ENCODE measurements at regions not wholly inside any gene's neighbourhood (a gene's known extent, or its start where the extent isn't known, plus 50 kb on each side); places are given as distances from the start of the nearest gene placed in this dataset.
"Not testable (repeated sequence)": the region's sequence is repeated elsewhere in the genome, so short reads cannot be mapped to it uniquely, and the experiment has no call there.

DNA sequence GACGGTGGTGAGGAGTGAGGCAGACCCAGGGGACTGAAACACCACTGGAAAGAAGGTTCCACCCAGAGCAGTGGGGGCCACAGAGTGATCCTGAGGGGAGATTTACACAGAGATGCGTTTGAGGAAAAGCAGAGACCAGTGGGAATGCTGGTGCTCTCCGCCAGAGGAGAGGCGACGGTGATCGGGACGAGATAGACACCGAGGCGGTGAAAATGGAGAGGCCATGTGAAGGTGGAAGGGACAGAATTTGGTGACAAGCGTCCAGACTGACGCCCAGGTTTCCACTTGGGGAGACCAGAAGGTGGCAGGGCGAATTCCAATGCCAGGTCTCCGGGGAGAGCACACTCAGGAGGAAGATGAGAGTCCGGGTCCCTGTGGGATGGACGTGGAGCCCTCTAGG, 374.8 kb downstream of the CNTNAP3B start:
- not testable (repeated sequence) for DNase-seq

DNA sequence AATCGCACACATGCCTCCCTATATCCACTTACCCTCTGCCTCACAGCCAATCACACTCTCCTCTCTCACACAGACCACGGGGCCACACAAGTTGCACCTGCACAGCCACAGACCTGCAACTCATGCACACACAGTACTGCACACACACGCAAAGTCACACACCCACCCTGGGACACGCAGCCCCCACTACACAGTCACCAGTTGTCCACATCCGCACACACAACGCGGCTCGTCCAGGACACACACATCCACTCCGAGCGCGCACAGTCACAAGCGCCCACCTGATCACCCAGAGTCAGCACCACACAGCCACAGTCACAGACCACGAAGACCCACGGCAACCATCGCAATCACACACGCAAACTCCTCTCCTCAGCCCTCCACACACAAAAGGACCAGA, 387.3 kb downstream of the CNTNAP3B start:
- DNase-seq = not testable (repeated sequence)

DNA sequence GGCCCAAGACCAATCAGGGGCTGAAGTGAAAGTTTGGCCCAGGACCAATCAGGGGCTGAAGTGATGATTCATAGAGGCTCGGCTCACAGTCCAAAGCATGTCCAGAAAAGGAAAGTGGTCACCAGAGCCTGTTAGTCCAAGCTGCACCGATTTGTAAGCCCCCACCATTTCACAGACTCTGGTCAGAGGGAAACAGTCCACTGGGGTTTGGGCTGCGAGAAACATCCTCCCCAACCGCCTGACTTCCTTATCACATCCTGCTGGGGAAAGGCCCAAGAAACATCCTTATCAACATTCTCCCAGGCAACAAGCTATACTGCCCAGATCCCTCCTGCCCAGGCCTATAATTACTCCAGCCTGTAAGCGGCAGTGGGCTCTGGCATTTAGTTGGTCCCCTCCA, 388.1 kb downstream of the CNTNAP3B start:
- DNase-seq = not testable (repeated sequence)

DNA sequence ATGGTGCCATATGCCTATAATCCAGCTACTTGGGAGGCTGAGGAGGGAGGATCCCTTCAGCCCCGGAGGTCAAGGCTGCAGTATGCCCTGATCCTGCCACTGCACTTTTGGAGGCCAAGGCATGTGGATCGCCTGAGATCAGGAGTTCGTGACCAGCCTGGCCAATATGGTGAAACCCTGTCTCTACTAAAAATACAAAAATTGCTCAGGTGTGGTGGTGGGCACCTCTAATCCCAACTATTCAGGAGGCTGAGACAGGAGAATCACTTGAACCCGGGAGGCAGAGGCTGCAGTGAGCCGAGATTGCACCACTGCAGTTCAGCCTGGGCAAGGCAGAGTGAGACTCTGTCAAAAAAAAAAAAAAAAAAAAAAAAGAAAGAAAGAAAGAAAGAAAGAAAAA, 390.5 kb downstream of the CNTNAP3B start:
- DNase-seq = not testable (repeated sequence)

DNA sequence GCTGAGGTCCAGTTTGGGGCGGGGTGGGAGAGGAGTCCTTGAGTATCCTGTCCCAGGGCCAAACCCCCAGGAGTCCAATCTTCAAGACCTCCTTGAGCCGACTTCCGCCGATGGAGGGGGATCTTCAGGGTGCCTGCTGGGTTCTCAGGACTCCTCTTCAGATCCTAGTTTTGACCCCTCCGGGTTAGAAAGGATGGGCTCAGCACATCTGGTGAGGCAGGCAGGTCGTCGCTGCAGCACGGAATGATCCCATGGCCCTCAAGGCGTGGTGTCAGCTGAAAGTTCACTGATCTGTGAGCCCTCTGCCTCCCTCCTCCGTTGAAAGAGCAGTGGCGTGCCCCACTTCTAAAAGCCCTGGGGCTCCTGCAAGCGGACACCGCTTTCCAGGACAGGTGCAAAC, 430.0 kb downstream of the CNTNAP3B start:
- not testable (repeated sequence) for DNase-seq

DNA sequence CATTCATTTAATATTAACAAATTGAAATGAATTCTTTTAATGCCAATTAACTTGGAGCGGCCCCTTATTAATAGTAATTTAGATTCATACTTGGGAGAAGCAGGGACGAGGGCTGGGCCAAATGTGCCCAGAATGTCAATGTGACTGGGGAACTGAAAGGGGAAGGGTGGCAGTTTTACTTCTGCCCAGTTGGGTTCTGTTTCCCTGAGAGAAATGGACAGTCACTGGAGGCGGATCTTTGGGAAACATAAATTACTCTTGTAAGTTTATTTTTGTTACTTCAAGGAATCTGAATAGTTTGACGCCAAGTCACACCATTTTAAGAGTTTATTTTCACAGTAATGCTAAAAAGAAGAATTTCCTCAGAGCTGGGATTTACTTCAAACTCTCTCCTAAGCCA, 432.1 kb downstream of the CNTNAP3B start:
- not testable (repeated sequence) for DNase-seq

DNA sequence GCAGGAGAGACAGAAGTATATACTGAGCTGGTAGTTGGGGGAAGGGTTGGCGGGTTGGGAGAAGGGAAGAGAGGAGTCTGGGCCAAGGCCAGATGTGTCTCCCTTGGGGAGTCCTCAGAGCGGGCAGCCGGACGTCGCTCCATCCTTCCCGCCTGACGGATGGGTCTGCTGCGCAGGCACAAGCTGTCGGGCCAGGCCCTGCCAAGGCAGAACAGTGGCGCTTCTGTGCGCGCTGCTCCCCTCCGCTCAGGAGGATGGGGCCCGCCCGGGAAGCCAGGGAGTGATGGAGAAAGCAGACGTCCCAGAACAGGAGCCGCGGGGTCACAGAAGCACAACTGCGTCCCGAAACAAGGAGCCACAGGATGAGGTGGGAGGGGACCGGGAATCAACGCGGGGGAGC, 449.9 kb downstream of the CNTNAP3B start:
- DNase-seq = not testable (repeated sequence)

DNA sequence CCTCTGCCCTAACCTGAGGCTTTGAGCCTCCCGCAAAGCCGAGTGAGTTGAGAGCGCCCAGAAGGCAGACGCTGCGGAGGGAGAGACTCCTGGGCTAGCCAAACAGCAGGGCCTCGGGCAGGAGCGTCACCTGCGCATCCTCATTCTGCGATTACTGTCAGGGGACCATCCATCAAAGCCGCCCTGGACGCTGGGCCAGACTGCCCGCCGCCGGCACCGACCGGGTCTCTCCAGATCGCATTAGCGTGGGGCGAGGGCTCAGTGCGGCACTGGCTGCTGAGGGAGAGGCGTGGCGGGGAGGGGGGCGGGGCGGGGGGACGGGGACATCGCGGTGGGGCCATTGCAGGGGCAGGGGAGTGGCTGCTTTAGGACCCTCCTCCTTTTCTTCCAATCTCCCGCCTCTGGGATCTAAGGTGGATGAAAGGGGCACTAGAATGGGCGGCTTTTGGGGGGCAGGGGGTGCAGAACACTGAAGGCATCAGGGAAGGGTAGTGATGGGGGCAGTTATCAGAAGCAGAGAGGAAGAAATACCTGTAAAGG, 465.7 kb downstream of the CNTNAP3B start:
- not testable (repeated sequence) for DNase-seq

DNA sequence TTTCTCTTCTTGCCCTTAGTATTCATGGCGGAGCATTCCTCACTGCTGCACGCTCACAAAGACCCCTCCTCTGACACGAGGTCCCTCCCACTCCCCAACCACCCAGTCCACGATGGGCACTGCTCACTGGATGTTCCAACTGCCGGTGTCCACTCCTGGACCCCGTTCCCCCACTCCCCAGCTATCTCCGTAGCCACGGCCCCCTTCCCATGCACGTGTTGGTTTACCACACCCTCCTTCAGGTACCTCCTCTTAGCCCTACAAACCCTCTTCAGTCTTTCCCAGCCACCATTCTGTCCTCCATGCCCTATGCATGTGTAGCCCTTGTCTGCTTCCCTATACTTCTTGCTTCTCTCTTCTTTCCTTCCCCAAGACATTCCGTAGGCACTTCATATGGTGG, 469.6 kb upstream of the ZNG1F start:
- not testable (repeated sequence) for DNase-seq

DNA sequence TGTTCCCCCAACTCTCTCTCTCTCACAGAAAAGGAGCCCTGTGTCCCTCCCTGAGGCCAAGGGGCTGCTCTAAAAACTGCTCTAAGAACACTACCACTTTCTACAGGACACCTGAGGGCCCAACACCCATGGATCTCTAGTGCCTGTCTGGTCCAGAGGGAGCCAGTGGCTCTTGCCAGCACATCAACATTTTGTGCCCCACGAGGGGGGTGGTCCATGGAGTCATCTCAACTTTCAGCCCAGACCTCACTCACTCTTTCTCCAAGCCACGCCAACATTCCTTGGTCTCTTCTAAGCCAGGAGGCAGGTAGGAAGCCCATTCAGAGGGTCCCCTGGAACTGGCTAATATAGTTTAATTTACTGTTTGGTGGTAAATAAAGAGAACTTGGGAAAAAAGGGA, 469.0 kb upstream of the ZNG1F start:
- not testable (repeated sequence) for DNase-seq

DNA sequence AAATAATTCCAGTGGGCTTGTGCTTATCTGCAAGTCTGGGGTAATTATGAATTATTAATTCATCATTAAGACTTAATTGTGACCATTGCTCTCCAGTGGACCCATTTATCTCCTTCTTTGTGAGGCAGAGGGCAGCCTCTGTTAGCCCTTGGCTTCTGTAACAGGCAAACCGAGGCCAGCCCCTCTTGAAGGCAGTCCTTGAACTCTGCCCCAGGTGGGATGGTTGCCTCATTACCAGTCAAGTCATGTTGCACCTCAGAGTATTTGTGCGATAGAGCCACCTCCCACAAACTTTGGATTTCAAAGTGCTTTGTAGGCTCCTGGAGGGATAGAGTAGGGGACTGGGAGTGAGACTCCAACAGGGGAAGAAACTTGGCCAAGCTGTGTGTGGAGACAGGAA, 468.0 kb upstream of the ZNG1F start:
- DNase-seq = not testable (repeated sequence)

DNA sequence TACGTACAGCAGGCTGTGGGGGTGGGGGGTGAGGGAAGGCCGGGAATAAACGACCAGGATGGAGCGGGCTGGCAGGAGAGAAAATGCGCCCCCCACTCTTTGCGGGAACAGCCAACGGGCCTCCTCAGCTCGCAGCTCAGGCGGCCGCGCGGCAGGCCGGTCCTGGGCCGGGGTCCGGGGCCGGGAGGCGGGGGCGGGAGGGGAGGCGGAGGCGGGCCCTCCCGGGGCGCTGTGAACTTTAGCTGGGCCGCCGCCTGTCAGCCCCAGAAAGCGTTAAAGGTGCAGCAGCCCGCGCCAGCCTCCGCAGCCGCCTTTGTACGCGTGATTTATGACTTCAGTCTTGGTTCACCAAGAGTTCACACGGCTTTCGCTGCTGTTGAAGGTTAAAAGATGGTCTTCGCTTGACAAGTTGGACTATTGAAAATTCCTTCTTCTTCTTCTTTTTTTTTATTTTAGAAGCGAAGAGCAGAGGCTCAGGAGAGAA, 466.0 kb upstream of the ZNG1F start:
- DNase-seq = not testable (repeated sequence)

DNA sequence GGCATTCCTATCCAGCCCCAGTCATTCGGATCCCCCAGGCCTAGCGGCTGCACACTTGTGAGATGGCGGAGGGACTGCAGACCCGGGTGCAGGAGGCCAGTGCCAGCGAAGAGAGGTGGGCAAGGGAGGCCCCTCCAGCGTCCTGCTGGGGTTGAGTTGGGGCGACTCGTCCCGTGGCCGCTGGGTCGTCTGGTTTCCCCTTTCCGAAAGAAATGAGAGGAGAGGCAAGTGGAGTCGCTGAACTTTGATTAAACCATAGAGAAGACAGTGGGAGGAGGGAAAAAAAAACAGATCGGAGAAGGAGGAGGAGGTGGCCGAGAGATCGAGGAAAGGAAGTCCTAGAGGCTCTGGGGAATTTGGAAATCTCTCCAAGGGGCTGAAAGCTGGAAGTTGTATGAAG, 465.2 kb upstream of the ZNG1F start:
- not testable (repeated sequence) for DNase-seq

DNA sequence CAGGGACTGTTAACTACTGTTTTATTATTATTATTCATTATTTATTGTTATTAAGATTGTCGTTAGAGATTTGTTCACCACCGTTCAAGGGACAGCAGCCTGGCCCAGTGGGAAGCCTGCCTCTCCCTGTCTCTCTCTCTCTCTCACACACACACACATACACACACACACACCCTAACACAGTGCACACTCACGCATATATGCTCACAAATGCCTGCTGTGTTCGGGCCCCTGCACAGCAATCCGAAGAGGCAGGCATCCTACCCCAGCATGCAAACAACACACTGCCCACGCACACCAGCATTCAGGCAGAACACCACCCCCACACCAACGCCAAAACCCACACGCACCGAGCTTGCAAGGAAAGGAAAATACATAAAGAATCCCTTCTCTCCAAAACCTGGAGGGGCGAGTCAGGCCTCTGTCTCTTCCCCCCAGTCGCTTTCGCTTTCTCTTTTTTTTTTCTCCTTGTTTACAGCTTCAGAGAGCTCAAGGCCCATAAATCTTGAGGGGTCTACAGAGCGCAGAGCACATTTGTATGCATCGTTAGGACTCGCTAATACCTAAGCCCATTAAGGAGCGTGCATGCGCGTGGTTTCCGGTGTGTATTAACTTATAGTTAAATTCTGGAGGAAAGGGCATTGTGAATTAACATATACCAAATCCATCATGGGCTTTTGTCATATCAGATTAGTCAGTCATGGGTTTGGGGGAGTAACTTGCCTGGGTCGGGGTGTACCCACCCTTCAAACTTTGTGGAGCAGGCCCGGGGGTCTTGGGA, 464.6 kb upstream of the ZNG1F start:
- not testable (repeated sequence) for DNase-seq

DNA sequence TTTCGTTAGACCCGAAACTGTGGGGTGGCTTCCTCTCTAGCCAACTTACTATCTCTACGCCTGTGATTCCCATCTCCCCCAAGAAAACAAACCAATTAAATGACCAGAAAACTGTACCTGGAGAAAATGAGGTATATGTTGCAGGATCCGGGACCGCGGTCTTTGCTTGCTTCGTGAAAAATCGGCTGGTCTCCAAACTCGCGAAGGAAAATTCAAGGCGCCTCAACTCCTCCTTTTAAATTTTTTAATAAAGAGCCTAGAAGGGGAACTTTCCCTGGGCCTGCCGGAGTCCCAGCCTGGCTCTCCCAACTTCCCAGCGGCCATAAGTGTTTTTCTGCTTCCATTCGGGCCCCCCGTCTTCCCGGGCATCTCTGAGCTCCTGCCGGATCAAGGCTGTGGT, 463.7 kb upstream of the ZNG1F start:
- DNase-seq = not testable (repeated sequence)

DNA sequence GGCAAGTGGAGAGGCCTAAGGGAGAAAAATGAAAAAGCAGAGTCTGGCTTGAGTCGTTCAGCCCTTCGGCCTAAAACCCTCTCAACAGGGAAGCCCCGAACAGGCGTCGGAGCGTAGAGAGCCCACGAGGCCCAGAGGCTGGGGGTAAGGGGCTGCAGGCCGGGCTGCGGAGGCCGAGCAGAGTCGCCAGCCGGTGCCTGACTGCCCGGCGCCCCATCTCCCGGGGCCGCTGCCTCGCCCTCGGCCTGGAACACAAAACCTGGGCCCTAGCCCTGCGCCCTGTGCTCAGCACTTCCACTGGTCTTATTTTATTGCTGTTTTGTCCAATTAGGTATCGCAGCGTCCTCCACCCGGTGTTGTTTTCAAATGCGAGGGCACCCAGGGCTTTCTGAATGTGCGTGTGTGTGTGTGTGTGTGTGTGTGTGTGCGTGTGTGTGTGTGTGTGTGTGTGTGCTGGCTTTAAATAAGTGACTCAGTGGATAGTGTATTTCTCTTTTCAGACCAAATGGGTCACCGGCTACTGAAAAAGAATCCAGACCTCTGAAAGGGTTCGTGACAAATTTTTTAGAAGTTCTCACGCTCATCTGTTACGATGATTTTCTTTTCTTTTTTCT, 463.1 kb upstream of the ZNG1F start:
- not testable (repeated sequence) for DNase-seq

DNA sequence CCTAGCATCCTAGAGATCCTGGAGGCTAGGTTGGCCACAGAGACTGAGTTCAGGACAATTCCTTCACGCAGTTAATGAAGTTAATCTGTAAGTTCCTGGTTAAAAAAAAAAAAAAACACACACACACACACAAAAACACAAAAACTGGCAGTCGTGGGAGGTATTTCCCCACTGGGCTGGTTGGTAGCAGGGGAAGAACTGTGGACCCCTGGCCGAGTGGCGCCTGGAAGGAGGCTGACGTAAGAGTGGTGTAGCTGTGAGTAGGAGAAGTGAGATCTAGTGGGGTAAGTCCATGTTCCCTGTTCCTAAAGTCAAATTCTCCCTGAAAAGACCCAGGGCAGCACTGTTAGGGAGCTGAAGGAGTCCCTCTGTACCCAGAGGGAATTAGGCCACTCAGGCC, 461.0 kb upstream of the ZNG1F start:
- DNase-seq = not testable (repeated sequence)

DNA sequence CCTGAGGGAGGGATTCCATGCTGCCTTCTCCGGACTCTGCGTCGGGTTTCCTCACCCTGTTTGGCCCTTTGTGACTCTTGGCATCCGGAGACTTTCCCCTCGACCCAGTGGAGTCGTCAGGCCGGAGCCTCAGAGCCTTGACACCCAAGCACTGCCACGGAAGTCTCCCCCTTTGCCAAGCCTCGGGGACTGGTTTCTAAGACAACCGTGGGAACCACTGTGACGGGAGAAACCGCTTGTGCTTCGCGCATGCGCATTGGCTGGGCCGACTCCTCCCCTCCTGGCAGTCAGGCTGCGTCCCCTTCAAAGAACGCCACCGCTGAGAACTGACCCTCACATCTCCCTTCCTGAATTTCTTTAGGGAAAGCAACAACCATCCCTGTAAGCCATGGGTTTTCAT, 459.4 kb upstream of the ZNG1F start:
- not testable (repeated sequence) for DNase-seq

DNA sequence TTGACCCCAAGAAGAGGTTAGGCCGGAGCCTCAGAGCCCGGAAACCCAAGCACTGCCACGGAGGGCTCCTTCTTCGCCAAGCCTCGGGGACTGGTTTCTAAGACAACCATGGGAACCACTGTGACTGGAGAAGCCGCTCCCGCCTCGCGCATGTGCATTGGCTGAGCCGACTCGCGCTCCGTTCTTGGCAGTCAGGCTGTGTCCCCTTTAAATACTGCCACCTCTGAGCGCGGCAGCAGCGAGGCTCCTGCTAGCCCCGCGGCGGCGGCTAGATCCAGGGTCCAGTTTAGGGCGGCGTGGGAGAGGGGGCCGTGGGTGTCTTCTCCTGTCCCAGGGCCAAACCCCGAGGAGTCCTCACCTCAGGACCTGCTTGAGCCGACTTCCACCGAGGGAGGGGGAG, 457.1 kb upstream of the ZNG1F start:
- DNase-seq = not testable (repeated sequence)

DNA sequence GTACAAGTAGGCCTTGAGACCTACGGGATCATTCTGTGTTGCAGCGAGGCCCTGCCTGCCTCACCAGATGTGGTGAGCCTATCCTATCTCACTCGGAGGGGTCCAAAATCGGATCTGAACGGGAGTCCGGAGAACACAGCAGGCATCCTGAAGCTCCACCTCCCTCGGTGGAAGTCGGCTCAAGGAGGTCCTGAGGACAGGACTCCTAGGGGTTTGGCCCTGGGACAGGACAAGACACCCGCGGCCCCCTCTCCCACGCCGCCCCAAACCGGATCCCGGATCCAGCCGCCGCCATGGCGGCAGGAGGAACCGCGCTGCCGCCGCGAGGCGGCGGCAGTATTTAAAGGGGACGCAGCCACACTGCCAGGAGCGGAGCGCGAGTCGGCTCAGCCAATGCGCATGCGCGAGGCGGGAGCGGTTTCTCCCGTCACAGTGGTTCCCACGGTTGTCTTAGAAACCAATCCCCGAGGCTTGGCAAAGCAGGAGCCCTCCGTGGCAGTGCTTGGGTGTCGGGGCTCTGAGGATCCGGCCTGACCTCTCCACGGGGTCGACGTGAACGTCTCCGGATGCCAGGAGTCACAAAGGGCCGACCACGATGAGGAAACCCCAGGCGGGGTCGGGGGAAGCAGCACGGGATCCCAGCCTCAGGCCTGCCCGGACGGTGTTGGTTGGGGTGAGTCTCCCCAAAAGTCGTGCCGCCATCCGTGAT, 454.6 kb upstream of the ZNG1F start:
- DNase-seq = peak; percentile 51

DNA sequence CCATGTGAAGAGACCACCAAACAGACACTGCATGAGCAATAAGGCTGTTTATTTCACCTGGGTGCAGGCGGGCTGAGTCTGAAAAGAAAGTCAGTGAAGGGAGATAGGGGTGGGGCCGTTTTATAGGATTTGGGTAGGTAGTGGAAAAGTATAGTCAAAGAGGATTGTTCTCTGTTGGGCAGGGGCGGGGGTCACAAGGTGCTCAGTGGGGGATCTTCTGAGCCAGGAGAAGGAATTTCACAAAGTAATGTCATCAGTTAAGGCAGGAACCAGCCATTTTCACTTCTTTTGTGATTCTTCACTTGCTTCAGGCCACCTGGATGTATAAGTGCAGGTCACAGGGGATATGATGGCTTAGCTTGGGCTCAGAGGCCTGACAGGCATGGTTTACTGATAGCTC, 444.6 kb upstream of the ZNG1F start:
- not testable (repeated sequence) for DNase-seq

DNA sequence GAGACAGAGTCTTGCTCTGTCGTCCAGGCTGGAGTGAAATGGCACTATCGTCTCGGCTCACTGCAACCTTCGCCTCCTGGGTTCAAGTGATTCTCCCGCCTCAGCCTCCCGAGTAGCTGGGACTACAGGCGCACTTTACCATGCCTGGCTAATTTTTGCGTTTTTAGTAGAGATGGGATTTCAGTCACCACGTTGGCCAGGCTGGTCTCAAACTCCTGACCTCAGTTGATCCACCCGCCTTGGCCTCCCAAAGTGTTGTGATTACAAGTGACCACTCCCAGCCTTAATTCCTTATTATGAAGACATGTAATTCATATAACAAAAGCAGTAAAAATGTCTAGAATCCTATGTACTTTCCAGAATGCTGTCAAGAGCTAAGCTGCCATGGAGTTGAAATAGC, 434.5 kb upstream of the ZNG1F start:
- not testable (repeated sequence) for DNase-seq

DNA sequence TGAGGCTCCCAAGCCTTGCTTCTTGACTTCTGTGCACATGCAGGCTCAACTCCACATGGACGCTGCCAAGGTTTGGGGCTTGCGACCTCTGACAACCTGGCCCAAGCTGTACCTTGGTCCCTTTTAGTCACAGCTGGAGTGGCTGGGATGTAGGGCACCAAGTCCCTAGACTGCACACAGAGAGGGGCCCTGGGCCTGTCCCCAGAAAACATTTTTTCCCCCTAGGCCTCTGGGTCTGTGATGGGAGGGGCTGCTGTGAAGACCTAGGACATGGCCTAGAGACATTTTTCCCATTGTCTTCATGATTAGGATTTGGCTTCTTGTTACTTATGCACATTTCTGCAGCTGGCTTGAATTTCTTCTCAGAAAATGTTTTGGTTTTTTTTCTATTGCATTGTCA, 430.1 kb upstream of the ZNG1F start:
- DNase-seq = not testable (repeated sequence)
